Globus pallidus (tissue), 1 donor: ENCODE measurements at regions not wholly inside any gene's neighbourhood (a gene's known extent, or its start where the extent isn't known, plus 50 kb on each side); places are given as distances from the start of the nearest gene placed in this dataset.

Source experiments
- DNase-seq: peaks from one replicate; pipeline ENCODE4 v3.0.0-alpha.2; 2015; ENCODE audit warnings: low spot score

DNA sequence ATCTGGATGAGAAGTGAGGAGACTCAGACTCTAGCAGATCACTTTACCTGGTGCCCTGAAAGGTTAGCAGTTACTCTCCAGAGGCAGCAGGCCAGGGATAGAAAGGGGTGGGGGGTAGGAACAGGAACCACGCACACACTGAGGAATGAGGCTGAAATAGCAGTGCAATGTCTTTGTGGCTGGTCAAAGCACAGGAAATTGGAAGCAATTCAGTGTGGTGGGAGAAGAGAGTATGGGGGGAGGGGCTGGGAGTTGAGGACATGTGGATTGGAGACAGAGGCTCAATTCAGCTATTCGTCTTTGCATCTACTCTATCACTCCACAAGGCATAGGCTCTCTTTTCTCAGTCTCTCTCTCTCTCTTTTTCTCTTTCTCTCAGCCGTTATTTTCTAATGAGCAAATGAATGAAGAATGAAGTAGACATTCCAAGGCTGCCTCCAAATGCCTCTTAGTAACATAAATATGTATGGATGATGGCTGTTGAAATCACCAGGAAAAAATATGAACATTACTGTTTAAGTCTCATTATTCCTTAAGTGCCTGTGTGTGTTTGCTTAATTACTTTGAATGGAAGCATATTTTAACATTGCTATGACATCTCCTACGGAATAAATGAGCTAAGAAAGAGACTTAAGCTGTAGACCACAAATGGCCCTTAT, 979.4 kb downstream of the TSN start:
- no peak for DNase-seq

DNA sequence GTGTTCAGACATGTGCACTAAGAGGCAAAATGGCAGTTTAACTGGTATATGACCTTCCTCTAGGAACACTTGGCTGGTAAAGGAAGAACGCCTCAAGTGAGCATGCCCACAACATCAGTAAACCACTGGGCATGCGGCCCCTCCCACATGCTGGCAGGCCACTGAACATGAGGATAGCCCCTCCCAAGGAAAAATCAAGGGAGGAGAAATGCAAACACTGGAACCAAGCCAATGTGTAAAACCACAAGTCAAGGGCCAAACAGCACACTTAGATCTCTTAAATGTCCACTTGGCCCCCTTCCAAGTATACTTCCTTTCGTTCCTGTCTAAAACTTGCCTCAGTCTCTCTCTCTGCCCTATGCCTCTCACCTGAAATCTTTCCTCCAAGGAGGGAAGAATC, 980.8 kb downstream of the TSN start:
- no peak for DNase-seq

- DNase-seq, result no peak
Measured at GRCh38 chr2:122737429-122738077, 982.1 kb downstream of the TSN start.

- no peak for DNase-seq
Measured at GRCh38 chr2:122739732-122740593, 984.5 kb downstream of the TSN start.

DNA sequence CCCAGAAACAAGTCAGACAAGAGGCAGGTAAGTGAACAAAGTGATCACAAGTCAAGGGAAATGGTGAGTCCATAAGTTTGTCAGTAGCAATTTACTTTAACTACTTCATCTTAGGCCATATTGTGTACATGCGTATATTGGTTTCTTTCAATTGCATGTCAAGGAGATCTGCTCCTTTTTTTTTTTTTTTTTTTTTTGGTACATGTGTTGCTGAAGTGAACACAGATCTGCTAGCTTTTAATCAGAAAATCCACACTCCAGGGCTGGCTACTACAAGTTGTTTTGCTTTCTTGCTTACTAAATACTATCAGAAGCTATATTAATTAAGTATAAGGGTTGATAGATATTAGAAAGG, 985.1 kb downstream of the TSN start:
- DNase-seq, result no peak

- DNase-seq, result no peak
Measured at GRCh38 chr2:122741403-122741802, 986.0 kb downstream of the TSN start.

GRCh38 chr2:122743021-122743675, 987.7 kb downstream of the TSN start:
- DNase-seq, result no peak

DNA sequence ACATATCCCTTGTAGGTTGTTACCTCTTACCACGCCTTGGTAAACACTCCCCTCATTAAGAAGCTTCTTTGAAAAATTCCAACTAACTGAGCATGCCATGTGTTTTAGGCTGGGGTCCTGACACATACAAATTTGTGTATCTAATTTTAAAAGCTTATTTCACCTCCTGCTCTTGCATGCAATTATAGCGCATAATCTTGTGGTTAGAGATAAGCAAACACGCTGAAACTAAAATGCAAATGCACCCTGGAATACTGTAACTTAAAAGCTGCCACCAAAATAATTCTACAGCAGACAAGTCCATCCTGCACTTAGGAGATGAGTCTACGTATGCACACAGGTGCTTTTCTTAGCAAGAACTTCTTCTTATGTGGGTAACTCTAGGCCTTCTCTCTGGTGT, 990.2 kb downstream of the TSN start:
- no peak for DNase-seq

GRCh38 chr2:122747670-122748069, 992.2 kb downstream of the TSN start:
- no peak for DNase-seq

- DNase-seq, result no peak
Measured at GRCh38 chr2:122748552-122749011, 993.1 kb downstream of the TSN start.

- no peak for DNase-seq
Measured at GRCh38 chr2:122749405-122749804, 994.0 kb downstream of the TSN start.

DNA sequence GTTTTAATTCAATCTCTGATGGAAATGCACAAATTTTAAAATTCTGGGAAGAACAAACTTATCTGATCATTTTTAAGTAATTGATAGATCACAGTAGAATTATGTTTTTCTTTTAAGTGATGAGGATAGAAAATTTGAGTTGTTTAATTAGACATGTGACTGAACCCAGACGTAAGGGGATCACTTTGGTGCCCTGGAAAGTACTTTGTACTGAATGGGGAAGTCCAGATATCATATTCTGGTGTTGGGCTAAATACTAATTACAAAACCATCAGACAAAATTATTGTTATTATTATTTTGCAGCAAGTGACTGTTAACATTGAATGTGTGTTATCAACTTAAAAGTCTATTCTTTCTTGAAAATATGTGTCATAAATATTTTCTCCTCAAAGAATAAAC, 994.6 kb downstream of the TSN start:
- DNase-seq, result no peak

DNA sequence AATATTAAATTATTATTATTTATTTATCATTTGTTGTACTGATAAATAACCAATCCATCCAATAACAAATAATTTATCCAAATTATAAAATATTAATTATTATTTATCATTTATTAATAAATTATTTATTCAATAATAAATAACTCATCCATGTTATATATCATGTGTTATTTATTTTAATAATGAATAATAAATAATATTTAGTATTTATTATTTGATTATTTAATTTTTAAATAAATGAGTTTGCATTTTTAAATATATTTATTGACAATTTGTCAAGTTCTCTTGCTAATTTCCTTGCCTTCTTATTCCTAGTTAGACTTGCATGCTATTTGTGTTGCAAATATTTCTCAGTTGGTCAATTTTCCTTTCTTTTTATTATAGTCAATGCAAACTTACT, 995.4 kb downstream of the TSN start:
- no peak for DNase-seq

GRCh38 chr2:122753336-122753735, 997.9 kb downstream of the TSN start:
- no peak for DNase-seq

- DNase-seq, result no peak
Measured at GRCh38 chr2:122754561-122754960, 999.1 kb downstream of the TSN start.

- no peak for DNase-seq
Measured at GRCh38 chr2:122755281-122755780, 999.9 kb downstream of the TSN start.

DNA sequence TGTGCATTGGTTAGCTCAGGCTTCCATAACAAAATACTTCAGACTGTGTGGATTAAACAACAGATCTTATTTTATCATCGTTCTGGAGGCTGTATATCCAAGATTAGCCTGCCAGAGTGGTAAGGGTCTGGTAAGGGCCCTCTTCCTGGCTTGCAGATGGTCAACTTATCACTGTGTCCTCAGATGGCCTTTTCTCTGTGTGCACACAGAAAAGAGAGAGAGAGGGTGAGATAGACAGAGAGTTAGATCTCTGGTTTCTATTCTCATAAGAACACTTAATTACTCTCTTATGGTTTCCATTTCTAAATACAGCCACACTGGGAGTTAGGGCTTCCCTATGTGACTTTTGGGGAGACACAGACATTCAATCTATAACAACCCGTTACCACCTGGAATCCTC, 1003.5 kb downstream of the TSN start:
- DNase-seq, result no peak

- no peak for DNase-seq
Measured at GRCh38 chr2:122764014-122764413, 1008.6 kb downstream of the TSN start.

- no peak for DNase-seq
Measured at GRCh38 chr2:122780251-122780650, 1024.8 kb downstream of the TSN start.

DNA sequence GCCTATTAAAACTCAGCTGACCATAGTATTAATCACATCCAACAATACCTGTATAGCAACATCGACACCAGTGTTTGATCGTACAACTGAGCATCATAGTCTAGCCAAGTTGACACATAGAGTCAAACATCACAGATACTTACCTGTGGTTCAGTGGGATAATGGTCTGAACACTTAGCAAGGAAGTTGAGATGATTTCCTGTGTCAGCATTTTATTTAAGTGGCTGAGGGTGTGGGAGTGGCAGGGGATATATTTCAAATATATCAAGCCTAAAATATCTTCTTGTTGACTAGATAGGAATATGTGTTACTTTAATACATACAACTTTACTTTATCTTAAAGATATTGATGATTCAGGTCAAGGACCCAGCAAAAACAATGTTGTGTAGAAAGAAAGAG, 1038.6 kb downstream of the TSN start:
- DNase-seq, result no peak

- no peak for DNase-seq
Measured at GRCh38 chr2:122795763-122796162, 1040.3 kb downstream of the TSN start.

DNA sequence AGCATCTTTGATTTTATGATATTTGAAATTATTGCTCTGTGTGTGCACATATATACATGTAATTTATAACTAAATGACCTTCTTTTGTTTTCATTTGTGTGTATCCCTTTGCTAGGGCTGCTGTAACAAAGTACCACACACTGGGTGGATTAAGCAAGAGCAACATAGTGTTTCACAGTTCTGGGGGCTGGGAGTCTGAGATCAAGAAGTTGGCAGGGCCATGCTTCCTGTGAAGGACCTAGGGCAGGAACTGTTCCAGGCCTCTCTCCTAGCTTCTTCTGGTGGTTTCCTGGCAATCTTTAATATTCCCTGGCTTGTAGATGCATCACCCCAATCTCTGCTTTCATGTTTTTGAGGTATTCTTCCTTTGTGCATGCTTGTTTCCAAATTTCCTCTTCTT, 1043.9 kb downstream of the TSN start:
- no peak for DNase-seq
